GM12878 (cell line): ENCODE measurements at regions not wholly inside any gene's neighbourhood (a gene's known extent, or its start where the extent isn't known, plus 50 kb on each side); places are given as distances from the start of the nearest gene placed in this dataset.

Experiments used
- ATAC-seq: fragments of 200-7000 bp; cut with Tn5 transposase; 3 replicates; pipeline ENCODE4 v1.9.1; 2020; ENCODE audit warnings: mild to moderate bottlenecking, moderate library complexity
- BruUV-seq: library from RNA; stranded (reverse); fragments of 400-500 nt; replicated peaks from 2 replicates; lab custom pipeline; 2021; lab: Mats Ljungman, UMichigan
- CTCF ChIA-PET: fragments of 300-600 bp; sonication (Branson Sonifier 250); formaldehyde crosslinking; extraction: SDS; loops from one replicate; lab custom pipeline; 2021; ENCODE audit warnings: inconsistent platforms; lab: Yijun Ruan, JAX
- POLR2A ChIA-PET: fragments of 350-600 bp; formaldehyde crosslinking; extraction: SDS; loops from one replicate; lab custom pipeline; 2021; ENCODE audit warnings: inconsistent platforms; lab: Charles Lee
- RAD21 ChIA-PET: fragments of 300-600 bp; sonication (Branson Sonifier 250); formaldehyde crosslinking; loops from one replicate; lab custom pipeline; 2023; ENCODE audit warnings: antibody characterized with exemption; ENCODE audit not compliant: unreplicated experiment; lab: Charles Lee
- SMC1A ChIA-PET: fragments of 300-600 bp; sonication (Branson Sonifier 250); formaldehyde crosslinking; loops from one replicate; lab custom pipeline; 2023; ENCODE audit not compliant: unreplicated experiment, uncharacterized antibody; lab: Charles Lee
- DNase-seq: peaks from one replicate; pipeline ENCODE4 v3.0.0-alpha.2; 2011; ENCODE audit warnings: low read depth, low spot score
- FAIRE-seq: peaks from 3 replicates; lab custom pipeline; 2011; peaks lifted over from hg19 to GRCh38; lab: Jason Lieb, UNC
- H2AFZ ChIP-seq: 2 replicates; pipeline ENCODE4 v1.6.0; 2011; ENCODE audit warnings: low read depth, low read length, control low read depth; ENCODE audit not compliant: control insufficient read depth
- H3K27ac ChIP-seq: 2 replicates; pipeline ENCODE4 v1.5.1; 2011; ENCODE audit warnings: control low read depth; ENCODE audit not compliant: control insufficient read depth, insufficient read depth
- H3K27me3 ChIP-seq, 2 experiments: replicated peaks in 1 of 2; 2 replicates each; pipeline versions ENCODE4 v1.6.0 to v1.6.1; 2011; ENCODE audit warnings: low read length in 1 of 2; ENCODE audit not compliant: control insufficient read depth in 2 of 2, insufficient read depth in 2 of 2
- H3K36me3 ChIP-seq, 2 experiments: 2 replicates each; pipeline ENCODE4 v1.5.1; 2011; ENCODE audit warnings: low read length in 1 of 2; ENCODE audit not compliant: control insufficient read depth in 2 of 2, insufficient read depth in 2 of 2
- H3K4me1 ChIP-seq: 2 replicates; pipeline ENCODE4 v1.6.1; 2011; ENCODE audit warnings: mild to moderate bottlenecking, low read length, moderate library complexity, mixed read lengths; ENCODE audit not compliant: control insufficient read depth, insufficient read depth
- H3K4me2 ChIP-seq: 2 replicates; pipeline ENCODE4 v1.6.0; 2011; ENCODE audit warnings: control low read depth; ENCODE audit not compliant: control insufficient read depth, insufficient read depth
- H3K4me3 ChIP-seq: fragments of 200-600 bp; sonication (generic); 2 replicates; pipeline ENCODE4 v1.5.1; 2016
- H3K79me2 ChIP-seq: 2 replicates; pipeline ENCODE4 v1.6.0; 2011; ENCODE audit warnings: low read length; ENCODE audit not compliant: control insufficient read depth, insufficient read depth
- H3K9ac ChIP-seq: 2 replicates; pipeline ENCODE4 v1.8.0; 2011; ENCODE audit warnings: low read length, control low read depth, mixed read lengths; ENCODE audit not compliant: control insufficient read depth, insufficient read depth
- H3K9me3 ChIP-seq: replicated peaks from 3 replicates; pipeline ENCODE4 v1.5.1; 2011; ENCODE audit warnings: mild to moderate bottlenecking, low read length; ENCODE audit not compliant: control insufficient read depth, insufficient read depth
- H4K20me1 ChIP-seq: 2 replicates; pipeline ENCODE4 v1.6.0; 2011; ENCODE audit not compliant: control insufficient read depth, insufficient read depth
- BCL11A ChIP-seq: IDR thresholded peaks from 2 replicates; pipeline ENCODE4 v1.6.1; 2011; ENCODE audit warnings: low read depth, low read length
- CHD4 ChIP-seq: fragments of 200-600 bp; sonication (generic); IDR thresholded peaks from 2 replicates; pipeline ENCODE4 v1.6.1; 2016; ENCODE audit warnings: mild to moderate bottlenecking
- EED ChIP-seq: sonication (generic); IDR thresholded peaks from 2 replicates; pipeline ENCODE4 v1.6.1; 2016; ENCODE audit warnings: antibody characterized with exemption, low read depth
- EGR1 ChIP-seq, 2 experiments: IDR thresholded peaks; 1 replicate in 1 of 2; 2 replicates in 1 of 2; pipeline ENCODE4 v1.6.1; 2011 to 2012; ENCODE audit warnings: low read depth in 2 of 2, low read length in 2 of 2, borderline replicate concordance in 1 of 2, mild to moderate bottlenecking in 1 of 2, moderate library complexity in 1 of 2
- FOXK2 ChIP-seq: fragments of 450-650 bp; IDR thresholded peaks from 2 replicates; pipeline ENCODE4 v1.6.1; 2017; ENCODE audit warnings: mild to moderate bottlenecking, moderate library complexity
- HDAC6 ChIP-seq: fragments of 200-600 bp; sonication (generic); IDR thresholded peaks from one replicate; pipeline ENCODE4 v1.8.0; 2017; ENCODE audit warnings: antibody characterized with exemption; ENCODE audit not compliant: unreplicated experiment
- NFYA ChIP-seq: IDR thresholded peaks from 2 replicates; pipeline ENCODE4 v1.6.1; 2011; ENCODE audit warnings: low read depth, mild to moderate bottlenecking, low read length, improper control_type of control experiment, borderline replicate concordance
- NR2C2 ChIP-seq: IDR thresholded peaks from 2 replicates; pipeline ENCODE4 v1.6.1; 2011; ENCODE audit warnings: borderline replicate concordance, low read depth; ENCODE audit not compliant: control insufficient read depth, insufficient read length
- POU2F2 ChIP-seq: IDR thresholded peaks from 3 replicates; pipeline ENCODE4 v1.6.1; 2011; ENCODE audit warnings: low read depth, mild to moderate bottlenecking, low read length, borderline replicate concordance
- SMARCA5 ChIP-seq: fragments of 450-650 bp; IDR thresholded peaks from 2 replicates; pipeline ENCODE4 v1.6.1; 2017; ENCODE audit warnings: mild to moderate bottlenecking
- SPI1 ChIP-seq: IDR thresholded peaks from 2 replicates; pipeline ENCODE4 v1.6.1; 2011; ENCODE audit warnings: low read depth, mild to moderate bottlenecking, low read length, moderate library complexity, borderline replicate concordance; ENCODE audit not compliant: insufficient read depth
- TCF12 ChIP-seq: IDR thresholded peaks from 2 replicates; pipeline ENCODE4 v1.6.1; 2011; ENCODE audit warnings: low read depth, mild to moderate bottlenecking, low read length
- YY1 ChIP-seq: IDR thresholded peaks from 2 replicates; pipeline ENCODE4 v1.6.1; 2011; ENCODE audit warnings: low read depth, mild to moderate bottlenecking, low read length
- WGBS: methylation state at CpG from one replicate; pipeline ENCODE4 v1.1.6; 2016; ENCODE audit warnings: low lambda C conversion rate; ENCODE audit not compliant: insufficient replicate concordance, insufficient coverage; ENCODE audit errors: missing lambda C conversion rate; 5-methylcytosine and 5-hydroxymethylcytosine counted together
- in situ Hi-C: fragments of 300-500 bp; cut with MboI; formaldehyde crosslinking; loops from 9 replicates; pipeline ENCODE4 v1.14.3; 2018; ENCODE audit warnings: mixed read lengths
- intact Hi-C: fragments of 100-400 bp; cut with micrococcal nuclease; formaldehyde crosslinking; loops from one replicate; pipeline ENCODE4 v1.14.2; 2022; ENCODE audit not compliant: unreplicated experiment
- TF ChIP-seq, protein P1 (sequence below): fragments of 450-650 bp; formaldehyde crosslinking; IDR thresholded peaks from 2 replicates; pipeline ENCODE4 v1.4.0; 2022; ENCODE audit warnings: mild to moderate bottlenecking, moderate library complexity
- TF ChIP-seq, protein P2 (sequence below): fragments of 450-650 bp; IDR thresholded peaks from 2 replicates; pipeline ENCODE4 v1.6.1; 2018; ENCODE audit warnings: borderline replicate concordance, mild to moderate bottlenecking; ENCODE audit not compliant: partially characterized antibody
- TF ChIP-seq, protein P3 (sequence below): IDR thresholded peaks from 2 replicates; pipeline ENCODE4 v1.6.1; 2012; ENCODE audit warnings: low read depth, low read length, improper control_type of control experiment

DNA sequence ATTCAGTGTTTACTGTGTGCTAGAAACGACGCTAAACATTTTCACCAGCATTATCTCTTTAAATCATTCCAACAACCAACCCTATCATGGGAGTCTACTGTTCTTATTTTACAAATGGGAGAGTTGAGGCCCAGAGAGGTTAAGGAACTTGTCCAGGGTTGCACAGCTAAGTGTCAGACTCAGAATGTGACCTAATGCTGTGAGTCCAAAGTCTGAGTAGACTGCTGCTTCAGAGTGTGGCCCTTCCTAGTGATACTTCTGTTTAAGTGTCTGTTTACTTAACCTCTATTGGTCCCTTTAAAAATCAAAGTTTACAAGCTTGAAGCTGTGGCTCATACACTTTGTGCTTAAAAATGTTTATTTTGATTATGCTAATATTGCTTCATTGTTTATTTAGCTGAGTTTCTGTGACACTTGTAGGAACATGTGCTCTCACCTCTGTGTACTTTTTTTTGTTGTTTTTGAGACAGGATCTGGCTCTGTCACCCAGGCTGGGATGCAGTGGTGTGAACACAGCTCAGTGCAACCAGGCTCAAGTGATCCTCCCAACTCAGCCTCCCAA, 84.4 kb upstream of the SYPL1 start:
- intact Hi-C loops (no loop called here), in situ Hi-C loops (no loop called here)
- no TSS peak for BruUV-seq
- no peaks in the 10 kb centered on the region for H3K79me2 ChIP-seq
- no peak overlapping the region for H3K4me3 ChIP-seq
- ChIA-PET RAD21 (interaction anchor here (0.6 to 1.6 kb wide), 4 partner anchors 10 to 433 kb away, joined by 3 to 4 read pairs (median 3); no protein-coding TSS in a partner anchor), POLR2A (no interaction called here), SMC1A (interaction anchor here (0.8 to 1.9 kb wide), 4 partner anchors 12 to 130 kb away, joined by 3 to 9 read pairs (median 3); no protein-coding TSS in a partner anchor), CTCF (interaction anchor here (0.7 to 3.1 kb wide), 2 partner anchors 20 to 191 kb away, joined by 3 to 13 read pairs; no protein-coding TSS in a partner anchor)
- no peak overlapping the region for H2AFZ ChIP-seq
- WGBS: 94% methylated on average over 2 of the region's 2 CpGs
- H3K9ac ChIP-seq: no peak overlapping the region
- H3K4me2 ChIP-seq: no peak overlapping the region
- ATAC-seq: no peak
- DNase-seq: no peak
- H4K20me1 ChIP-seq: no peaks in the 10 kb centered on the region
- no peaks in the 10 kb centered on the region for H3K27me3 ChIP-seq
- H3K27ac ChIP-seq: no peak overlapping the region
- no peak for FAIRE-seq
- H3K4me1 ChIP-seq: no peaks in the 10 kb centered on the region
- H3K9me3 ChIP-seq: no peaks in the 10 kb centered on the region
- no peaks in the 10 kb centered on the region for H3K36me3 ChIP-seq
- TF ChIP-seq TCF12 (no peak), SPI1 (no peak), POU2F2 (no peak), SMARCA5 (no peak), YY1 (no peak), NFYA (no peak), BCL11A (no peak), CHD4 (no peak), NR2C2 (no peak), FOXK2 (no peak), EED (no peak), EGR1 (IDR thresholded peaks at IDR 0.05; ENCODE audit: borderline replicate concordance in 1 of 2, low read depth in 2 of 2, low read length in 2 of 2) (no peak), HDAC6 (no peak)
- TF ChIP-seq, protein P1, sequence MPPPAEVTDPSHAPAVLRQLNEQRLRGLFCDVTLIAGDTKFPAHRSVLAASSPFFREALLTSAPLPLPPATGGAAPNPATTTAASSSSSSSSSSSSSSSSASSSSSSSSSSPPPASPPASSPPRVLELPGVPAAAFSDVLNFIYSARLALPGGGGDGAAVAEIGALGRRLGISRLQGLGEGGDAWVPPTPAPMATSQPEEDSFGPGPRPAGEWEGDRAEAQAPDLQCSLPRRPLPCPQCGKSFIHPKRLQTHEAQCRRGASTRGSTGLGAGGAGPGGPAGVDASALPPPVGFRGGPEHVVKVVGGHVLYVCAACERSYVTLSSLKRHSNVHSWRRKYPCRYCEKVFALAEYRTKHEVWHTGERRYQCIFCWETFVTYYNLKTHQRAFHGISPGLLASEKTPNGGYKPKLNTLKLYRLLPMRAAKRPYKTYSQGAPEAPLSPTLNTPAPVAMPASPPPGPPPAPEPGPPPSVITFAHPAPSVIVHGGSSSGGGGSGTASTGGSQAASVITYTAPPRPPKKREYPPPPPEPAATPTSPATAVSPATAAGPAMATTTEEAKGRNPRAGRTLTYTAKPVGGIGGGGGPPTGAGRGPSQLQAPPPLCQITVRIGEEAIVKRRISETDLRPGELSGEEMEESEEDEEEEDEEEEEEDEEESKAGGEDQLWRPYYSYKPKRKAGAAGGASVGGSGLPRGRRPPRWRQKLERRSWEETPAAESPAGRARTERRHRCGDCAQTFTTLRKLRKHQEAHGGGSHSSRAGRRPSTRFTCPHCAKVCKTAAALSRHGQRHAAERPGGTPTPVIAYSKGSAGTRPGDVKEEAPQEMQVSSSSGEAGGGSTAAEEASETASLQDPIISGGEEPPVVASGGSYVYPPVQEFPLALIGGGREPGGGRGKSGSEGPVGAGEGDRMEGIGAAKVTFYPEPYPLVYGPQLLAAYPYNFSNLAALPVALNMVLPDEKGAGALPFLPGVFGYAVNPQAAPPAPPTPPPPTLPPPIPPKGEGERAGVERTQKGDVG (CRISPR knock-in tag): no peak
- TF ChIP-seq, protein P2, sequence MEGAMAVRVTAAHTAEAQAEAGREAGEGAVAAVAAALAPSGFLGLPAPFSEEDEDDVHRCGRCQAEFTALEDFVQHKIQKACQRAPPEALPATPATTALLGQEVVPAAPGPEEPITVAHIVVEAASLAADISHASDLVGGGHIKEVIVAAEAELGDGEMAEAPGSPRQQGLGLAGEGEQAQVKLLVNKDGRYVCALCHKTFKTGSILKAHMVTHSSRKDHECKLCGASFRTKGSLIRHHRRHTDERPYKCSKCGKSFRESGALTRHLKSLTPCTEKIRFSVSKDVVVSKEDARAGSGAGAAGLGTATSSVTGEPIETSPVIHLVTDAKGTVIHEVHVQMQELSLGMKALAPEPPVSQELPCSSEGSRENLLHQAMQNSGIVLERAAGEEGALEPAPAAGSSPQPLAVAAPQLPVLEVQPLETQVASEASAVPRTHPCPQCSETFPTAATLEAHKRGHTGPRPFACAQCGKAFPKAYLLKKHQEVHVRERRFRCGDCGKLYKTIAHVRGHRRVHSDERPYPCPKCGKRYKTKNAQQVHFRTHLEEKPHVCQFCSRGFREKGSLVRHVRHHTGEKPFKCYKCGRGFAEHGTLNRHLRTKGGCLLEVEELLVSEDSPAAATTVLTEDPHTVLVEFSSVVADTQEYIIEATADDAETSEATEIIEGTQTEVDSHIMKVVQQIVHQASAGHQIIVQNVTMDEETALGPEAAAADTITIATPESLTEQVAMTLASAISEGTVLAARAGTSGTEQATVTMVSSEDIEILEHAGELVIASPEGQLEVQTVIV: no peak
- TF ChIP-seq, protein P3, sequence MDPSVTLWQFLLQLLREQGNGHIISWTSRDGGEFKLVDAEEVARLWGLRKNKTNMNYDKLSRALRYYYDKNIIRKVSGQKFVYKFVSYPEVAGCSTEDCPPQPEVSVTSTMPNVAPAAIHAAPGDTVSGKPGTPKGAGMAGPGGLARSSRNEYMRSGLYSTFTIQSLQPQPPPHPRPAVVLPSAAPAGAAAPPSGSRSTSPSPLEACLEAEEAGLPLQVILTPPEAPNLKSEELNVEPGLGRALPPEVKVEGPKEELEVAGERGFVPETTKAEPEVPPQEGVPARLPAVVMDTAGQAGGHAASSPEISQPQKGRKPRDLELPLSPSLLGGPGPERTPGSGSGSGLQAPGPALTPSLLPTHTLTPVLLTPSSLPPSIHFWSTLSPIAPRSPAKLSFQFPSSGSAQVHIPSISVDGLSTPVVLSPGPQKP: no peak
